IPS DF 4.7 (cell line): ENCODE measurements at regions not wholly inside any gene's neighbourhood (a gene's known extent, or its start where the extent isn't known, plus 50 kb on each side); places are given as distances from the start of the nearest gene placed in this dataset.

ENCODE experiments used
- DNase-seq: peaks from one replicate; pipeline ENCODE4 v3.0.0-alpha.2; 2013; ENCODE audit warnings: low spot score; ENCODE audit errors: extremely low read depth

GRCh38 chr20:21577551-21577950 lies 63.7 kb upstream of the NKX2-2 start:
- DNase-seq: no peak

GRCh38 chr20:21575981-21576740 lies 62.3 kb upstream of the NKX2-2 start:
- DNase-seq: no peak

- DNase-seq: no peak
Observed at GRCh38 chr20:21575167-21575566, 61.3 kb upstream of the NKX2-2 start.

- DNase-seq: no peak
Observed at GRCh38 chr20:21574443-21574842, 60.6 kb upstream of the NKX2-2 start.

- no peak for DNase-seq
Observed at GRCh38 chr20:21573259-21573658, 59.4 kb upstream of the NKX2-2 start.

- DNase-seq: no peak
Observed at GRCh38 chr20:21571841-21572690, 58.2 kb upstream of the NKX2-2 start.

- DNase-seq: peak; percentile 51
Observed at GRCh38 chr20:21570285-21570992, 56.6 kb upstream of the NKX2-2 start.

GRCh38 chr20:21569586-21569985 lies 55.7 kb upstream of the NKX2-2 start:
- no peak for DNase-seq

GRCh38 chr20:21564127-21564773 lies 50.4 kb upstream of the NKX2-2 start:
- no peak for DNase-seq
